ENCODE measurements at regions not wholly inside any gene's neighbourhood (a gene's known extent, or its start where the extent isn't known, plus 50 kb on each side); places are given as distances from the start of the nearest gene placed in this dataset.
"Not testable (repeated sequence)": the region's sequence is repeated elsewhere in the genome, so short reads cannot be mapped to it uniquely, and the experiment has no call there.

- intact Hi-C loops (cut with DNase I) = no loop called here
- no peak for ATAC-seq (ENCODE audit: poor library complexity)
- DNase-seq = no peak
These were observed 264.5 kb downstream of the VRK1 start for GRCh38 chr14:97061714-97062113.

GRCh38 chr14:97065305-97066067, 268.3 kb downstream of the VRK1 start:
- DNase-seq (no peak), ATAC-seq (ENCODE audit: poor library complexity) (no peak)
- intact Hi-C loops (cut with DNase I) = no loop called here

GRCh38 chr14:97066068-97066899, 269.1 kb downstream of the VRK1 start:
- intact Hi-C loops (cut with DNase I) = no loop called here
- DNase-seq (no peak), ATAC-seq (ENCODE audit: poor library complexity) (no peak)

GRCh38 chr14:97068293-97068692, 271.1 kb downstream of the VRK1 start:
- ATAC-seq (ENCODE audit: poor library complexity); DNase-seq; intact Hi-C loops (cut with DNase I): not testable (repeated sequence)

- no peak for ATAC-seq (ENCODE audit: poor library complexity)
- no peak for DNase-seq
- intact Hi-C loops (cut with DNase I) = no loop called here
These were observed 273.1 kb downstream of the VRK1 start for GRCh38 chr14:97070259-97070658.

- no peak for ATAC-seq (ENCODE audit: poor library complexity)
- no peak for DNase-seq
- intact Hi-C loops (cut with DNase I) = no loop called here
These were observed 274.0 kb downstream of the VRK1 start for GRCh38 chr14:97071177-97071576.

- no peak for ATAC-seq (ENCODE audit: poor library complexity)
- DNase-seq = no peak
- intact Hi-C loops (cut with DNase I) = no loop called here
These were observed 276.4 kb downstream of the VRK1 start for GRCh38 chr14:97073622-97074021.

- no peak for ATAC-seq (ENCODE audit: poor library complexity)
- no peak for DNase-seq
- intact Hi-C loops (cut with DNase I) = no loop called here
These were observed 277.3 kb downstream of the VRK1 start for GRCh38 chr14:97074456-97074855.

- DNase-seq = no peak
- intact Hi-C loops (cut with DNase I) = no loop called here
- ATAC-seq (ENCODE audit: poor library complexity) = no peak
These were observed 277.7 kb downstream of the VRK1 start for GRCh38 chr14:97074856-97075255.

- peak; percentile 61 for DNase-seq
- peak; percentile 63 for ATAC-seq (ENCODE audit: poor library complexity)
- intact Hi-C loops (cut with DNase I) = no loop called here
These were observed 280.1 kb downstream of the VRK1 start for GRCh38 chr14:97077253-97077653.

- DNase-seq (no peak), ATAC-seq (ENCODE audit: poor library complexity) (no peak)
- intact Hi-C loops (cut with DNase I) = no loop called here
These were observed 280.5 kb downstream of the VRK1 start for GRCh38 chr14:97077687-97078086.

GRCh38 chr14:97080991-97081390, 283.8 kb downstream of the VRK1 start:
- DNase-seq = no peak
- ATAC-seq (ENCODE audit: poor library complexity) = peak; percentile 27
- intact Hi-C loops (cut with DNase I) = no loop called here

- ATAC-seq (ENCODE audit: poor library complexity) = no peak
- intact Hi-C loops (cut with DNase I) = no loop called here
- DNase-seq = no peak
These were observed 298.1 kb downstream of the VRK1 start for GRCh38 chr14:97095269-97095668.

- intact Hi-C loops (cut with DNase I) = no loop called here
- DNase-seq (no peak), ATAC-seq (ENCODE audit: poor library complexity) (no peak)
These were observed 300.1 kb downstream of the VRK1 start for GRCh38 chr14:97097296-97097695.

GRCh38 chr14:97100306-97100705, 303.1 kb downstream of the VRK1 start:
- ATAC-seq (ENCODE audit: poor library complexity) (no peak), DNase-seq (no peak)
- intact Hi-C loops (cut with DNase I) = no loop called here

GRCh38 chr14:97101561-97101960, 304.4 kb downstream of the VRK1 start:
- ATAC-seq (ENCODE audit: poor library complexity) (no peak), DNase-seq (no peak)
- intact Hi-C loops (cut with DNase I) = no loop called here

- intact Hi-C loops (cut with DNase I) = no loop called here
- no peak for DNase-seq
- ATAC-seq (ENCODE audit: poor library complexity) = no peak
These were observed 306.8 kb downstream of the VRK1 start for GRCh38 chr14:97104029-97104428.

- intact Hi-C loops (cut with DNase I) = no loop called here
- ATAC-seq (ENCODE audit: poor library complexity) = no peak
- no peak for DNase-seq
These were observed 309.0 kb downstream of the VRK1 start for GRCh38 chr14:97106166-97106565.

- intact Hi-C loops (cut with DNase I) = no loop called here
- no peak for ATAC-seq (ENCODE audit: poor library complexity)
- DNase-seq = no peak
These were observed 309.4 kb downstream of the VRK1 start for GRCh38 chr14:97106609-97107008.

- intact Hi-C loops (cut with DNase I) = no loop called here
These were observed 309.9 kb downstream of the VRK1 start for GRCh38 chr14:97107080-97107479.

More at GRCh38 chr14:97107080-97107479, 309.9 kb downstream of the VRK1 start:
- no peak for ATAC-seq (ENCODE audit: poor library complexity)
- no peak for DNase-seq
